Transverse colon (tissue), 4 donors: ENCODE measurements at regions not wholly inside any gene's neighbourhood (a gene's known extent, or its start where the extent isn't known, plus 50 kb on each side); places are given as distances from the start of the nearest gene placed in this dataset.

ENCODE experiments used
- DNase-seq: peaks from one replicate; pipeline ENCODE4 v3.0.0-alpha.2; 2019
- H3K27ac ChIP-seq, 4 donors: fragments of 200-600 bp; sonication (generic); 2 replicates each; pipeline ENCODE4 v1.5.1; 2016 to 2018; ENCODE audit warnings: inconsistent platforms in 4 of 4
- H3K27me3 ChIP-seq: fragments of 200-600 bp; sonication (generic); 2 replicates; pipeline ENCODE4 v1.5.1; 2017; ENCODE audit warnings: inconsistent platforms
- H3K36me3 ChIP-seq, 4 donors: fragments of 200-600 bp; sonication (generic); 2 replicates each; pipeline ENCODE4 v1.5.1; 2017 to 2019; ENCODE audit warnings: inconsistent platforms in 4 of 4
- H3K4me1 ChIP-seq, 4 donors: fragments of 200-600 bp; sonication (generic); 2 replicates each; pipeline ENCODE4 v1.5.1; 2017 to 2020; ENCODE audit warnings: inconsistent platforms in 4 of 4
- H3K4me3 ChIP-seq, 4 donors: fragments of 200-600 bp; sonication (generic); 1 replicate in 1 of 4; 2 replicates in 3 of 4; pipeline versions ENCODE4 v1.5.1 to v1.6.1; 2017 to 2019; ENCODE audit warnings: inconsistent platforms in 4 of 4
- H3K9me3 ChIP-seq, 2 donors: fragments of 200-600 bp; sonication (generic); 2 replicates each; pipeline ENCODE4 v1.5.1; 2017 to 2019; ENCODE audit warnings: inconsistent platforms in 2 of 2
- CTCF ChIP-seq, 5 experiments: fragments of 200-600 bp in 3 of 5; fragments of 450-650 bp in 2 of 5; sonication (generic) in 3 of 5; IDR thresholded peaks; 1 replicate in 2 of 5; 2 replicates in 3 of 5; pipeline ENCODE4 v1.5.1; 2016 to 2017; ENCODE audit warnings: antibody characterized with exemption in 5 of 5, inconsistent platforms in 3 of 5, mild to moderate bottlenecking in 2 of 5, moderate library complexity in 1 of 5
- EP300 ChIP-seq: sonication (generic); formaldehyde crosslinking; IDR thresholded peaks from one replicate; pipeline ENCODE4 v1.6.1; 2017; ENCODE audit warnings: antibody characterized with exemption, low read depth
- POLR2A ChIP-seq: fragments of 450-650 bp; IDR thresholded peaks from one replicate; pipeline ENCODE4 v1.6.1; 2016; ENCODE audit warnings: antibody characterized with exemption, mild to moderate bottlenecking, moderate library complexity
- POLR2AphosphoS5 ChIP-seq, 3 donors: sonication (generic); formaldehyde crosslinking; IDR thresholded peaks; one replicate each; pipeline ENCODE4 v1.6.1; 2016; ENCODE audit warnings: antibody characterized with exemption in 3 of 3
- WGBS, 2 donors: methylation state at CpG; one replicate each; pipeline ENCODE4 v1.1.5; 2018; ENCODE audit warnings: low coverage in 1 of 2; 5-methylcytosine and 5-hydroxymethylcytosine counted together
- in situ Hi-C, 4 donors: fragments of 200-750 bp; cut with MboI; loops; one replicate each; pipeline versions ENCODE4 v1.15.0 to v1.15.1; 2017; ENCODE audit warnings: low sequenced_read_pairs in 3 of 4, low pct_ligation_motif_present in 1 of 4, low pct_unique_long_range_greater_than_20kb in 1 of 4
- intact Hi-C: fragments of 100-400 bp; cut with DNase I; formaldehyde crosslinking; loops from one replicate; pipeline ENCODE4 v1.15.1; 2023; ENCODE audit warnings: low total_unique reads

- Histone ChIP-seq H3K27ac (no peak overlapping the region), H3K9me3 (no peaks in the 10 kb centered on the region), H3K36me3 (no peaks in the 10 kb centered on the region), H3K4me3 (no peak overlapping the region), H3K4me1 (no peaks in the 10 kb centered on the region), H3K27me3 (no peaks in the 10 kb centered on the region)
- no peak for DNase-seq
- WGBS, 2 donors, result 60 to 67% methylated on average over 1 of the region's 1 CpG
- no peak for TF ChIP-seq POLR2AphosphoS5 (IDR thresholded peaks at IDR 0.05)
- intact Hi-C loops (no loop called here), in situ Hi-C loops (no loop called here)
Measured at GRCh38 chrX:20980426-20980825, 393.8 kb upstream of the CNKSR2 start.

- H3K27me3 ChIP-seq, result no peaks in the 10 kb centered on the region
- no peak overlapping the region for H3K4me3 ChIP-seq
- no peaks in the 10 kb centered on the region for H3K9me3 ChIP-seq
- no peak overlapping the region for H3K27ac ChIP-seq
- no peaks in the 10 kb centered on the region for H3K4me1 ChIP-seq
- no peak for TF ChIP-seq POLR2A
- TF ChIP-seq EP300, result no peak
- TF ChIP-seq CTCF (IDR thresholded peaks at IDR 0.05), result no peak
- TF ChIP-seq POLR2AphosphoS5 (IDR thresholded peaks at IDR 0.05), result no peak
- WGBS, 2 donors, result 88 to 92% methylated on average over 2 of the region's 2 CpGs
- intact Hi-C loops, result no loop called here
- H3K36me3 ChIP-seq, result no peaks in the 10 kb centered on the region
- in situ Hi-C loops, result no loop called here
- DNase-seq, result no peak
Measured at GRCh38 chrX:20974326-20974725, 399.9 kb upstream of the CNKSR2 start.

- no peak for DNase-seq
- 43% methylated on average over 4 of the region's 4 CpGs; no CpG with 5 or more reads in 1 of the 2 donors for WGBS, 2 donors
- TF ChIP-seq POLR2A (no peak), EP300 (no peak), POLR2AphosphoS5 (IDR thresholded peaks at IDR 0.05) (no peak), CTCF (IDR thresholded peaks at IDR 0.05) (no peak)
- H3K36me3 ChIP-seq, result no peaks in the 10 kb centered on the region
- in situ Hi-C loops (no loop called here), intact Hi-C loops (no loop called here)
- no peak overlapping the region for H3K4me3 ChIP-seq
- H3K27me3 ChIP-seq, result no peaks in the 10 kb centered on the region
- H3K27ac ChIP-seq, result no peak overlapping the region
- H3K4me1 ChIP-seq, result no peaks in the 10 kb centered on the region
- no peaks in the 10 kb centered on the region for H3K9me3 ChIP-seq
Measured at GRCh38 chrX:20973038-20973437, 401.2 kb upstream of the CNKSR2 start.

GRCh38 chrX:20971250-20971649 is 403.0 kb upstream of the CNKSR2 start:
- DNase-seq, result no peak
- TF ChIP-seq EP300 (no peak), POLR2AphosphoS5 (IDR thresholded peaks at IDR 0.05) (no peak), POLR2A (no peak), CTCF (IDR thresholded peaks at IDR 0.05) (no peak)
- in situ Hi-C loops, result no loop called here
- Histone ChIP-seq H3K9me3 (no peaks in the 10 kb centered on the region), H3K27ac (no peak overlapping the region), H3K4me3 (no peak overlapping the region), H3K4me1 (no peaks in the 10 kb centered on the region), H3K27me3 (no peaks in the 10 kb centered on the region), H3K36me3 (no peaks in the 10 kb centered on the region)
- WGBS, 2 donors, result 46% methylated on average over 4 of the region's 4 CpGs; no CpG with 5 or more reads in 1 of the 2 donors
- intact Hi-C loops, result no loop called here

GRCh38 chrX:20969565-20969964 is 404.7 kb upstream of the CNKSR2 start:
- TF ChIP-seq CTCF (IDR thresholded peaks at IDR 0.05), result no peak
- TF ChIP-seq EP300, result no peak
- no peak for TF ChIP-seq POLR2A
- no peak for TF ChIP-seq POLR2AphosphoS5 (IDR thresholded peaks at IDR 0.05)
- no peak for DNase-seq
- H3K27me3 ChIP-seq, result no peaks in the 10 kb centered on the region
- H3K36me3 ChIP-seq, result no peaks in the 10 kb centered on the region
- in situ Hi-C loops, result no loop called here
- 45% methylated on average over 1 of the region's 1 CpG; no CpG with 5 or more reads in 1 of the 2 donors for WGBS, 2 donors
- H3K4me3 ChIP-seq, result no peak overlapping the region
- no peaks in the 10 kb centered on the region for H3K9me3 ChIP-seq
- no peak overlapping the region for H3K27ac ChIP-seq
- H3K4me1 ChIP-seq, result no peaks in the 10 kb centered on the region
- intact Hi-C loops, result no loop called here
